GM18517 (cell line): ENCODE measurements at regions not wholly inside any gene's neighbourhood (a gene's known extent, or its start where the extent isn't known, plus 50 kb on each side); places are given as distances from the start of the nearest gene placed in this dataset.
"Not testable (repeated sequence)": the region's sequence is repeated elsewhere in the genome, so short reads cannot be mapped to it uniquely, and the experiment has no call there.

ENCODE experiments used
- ATAC-seq: cut with Tn5 transposase; IDR thresholded peaks from one replicate; pipeline ENCODE4 v1.9.1; 2021; ENCODE audit warnings: mild to moderate bottlenecking, moderate library complexity; ENCODE audit not compliant: unreplicated experiment

DNA sequence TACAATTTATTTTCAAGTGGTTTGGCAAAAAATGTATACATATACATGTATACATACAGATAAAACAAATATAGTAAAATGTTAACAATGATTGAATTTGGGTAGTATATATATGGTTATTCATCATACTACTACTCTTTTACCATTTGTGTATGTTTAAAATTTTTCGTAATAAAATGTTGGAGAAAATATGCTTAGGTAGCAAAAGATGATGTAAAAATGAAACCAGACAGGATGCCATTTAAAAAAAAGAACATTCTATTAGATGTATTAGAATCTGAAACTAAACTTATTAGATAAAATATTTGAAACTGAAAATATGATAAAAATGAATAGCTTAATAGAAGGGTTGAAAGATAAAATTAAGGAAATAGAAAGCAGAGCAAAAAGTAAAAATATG lies 144.9 kb upstream of the FER start:
- ATAC-seq: no peak

- ATAC-seq: no peak
Observed at GRCh38 chr5:108590799-108591198, 156.9 kb upstream of the FER start.

DNA sequence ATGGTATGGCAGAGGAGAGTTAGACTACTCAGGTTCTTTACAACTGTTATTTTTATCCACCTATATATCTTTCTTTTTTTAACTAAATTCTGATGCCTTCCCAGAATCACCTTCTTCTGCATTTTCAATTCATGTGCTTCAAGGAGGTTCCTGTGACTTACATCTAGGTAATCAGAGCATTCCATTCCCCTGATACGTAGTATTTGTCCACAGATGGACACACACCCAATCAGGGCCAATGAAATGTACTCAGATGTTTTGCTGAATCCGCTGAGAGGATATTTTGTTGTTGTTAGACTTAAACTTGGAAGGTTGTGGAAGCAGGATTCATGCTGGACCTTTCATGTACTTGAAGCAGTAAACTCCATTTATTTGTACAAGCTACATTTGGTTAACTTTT lies 159.4 kb upstream of the FER start:
- no peak for ATAC-seq

DNA sequence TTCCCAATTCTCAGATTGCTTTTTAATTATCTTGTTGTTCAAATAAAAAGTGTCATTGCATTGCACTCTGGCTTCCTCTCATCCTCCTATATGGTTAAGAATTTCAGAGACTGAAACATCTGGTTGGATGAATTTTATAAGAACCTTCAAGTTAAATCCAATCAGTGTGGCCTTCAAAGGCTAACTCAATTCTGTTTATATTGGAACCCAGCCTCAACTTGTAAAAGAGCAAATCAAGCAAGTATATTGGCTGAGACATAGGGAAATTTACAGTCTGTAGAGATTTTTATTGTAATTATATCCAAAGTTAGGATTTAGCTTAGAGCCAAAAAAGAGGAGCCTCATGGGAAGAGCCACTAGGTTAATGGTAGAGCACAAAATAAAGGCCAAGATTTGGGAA lies 159.9 kb upstream of the FER start:
- ATAC-seq: no peak

DNA sequence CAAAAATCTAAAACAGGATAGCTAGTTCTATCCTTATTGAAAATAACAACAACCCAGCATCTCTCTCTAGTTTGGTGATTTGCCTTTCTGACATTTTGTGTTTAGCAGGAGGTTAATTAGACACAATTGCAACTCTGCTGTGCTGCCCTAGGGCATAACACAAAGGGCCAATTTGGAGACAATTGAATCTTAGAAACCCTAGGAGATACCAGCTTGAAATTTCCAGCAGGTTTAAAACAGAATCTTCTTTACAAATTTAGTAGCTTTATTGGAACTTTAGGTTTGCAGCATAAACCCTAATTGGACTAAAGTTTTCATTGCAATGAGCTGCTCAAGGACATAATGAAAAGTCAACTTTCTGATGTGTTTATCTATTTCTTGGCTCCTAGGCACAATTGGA lies 166.7 kb upstream of the FER start:
- ATAC-seq: no peak

GRCh38 chr5:108579236-108579635 lies 168.5 kb upstream of the FER start:
- no peak for ATAC-seq

GRCh38 chr5:108578791-108579190 lies 168.9 kb upstream of the FER start:
- no peak for ATAC-seq

DNA sequence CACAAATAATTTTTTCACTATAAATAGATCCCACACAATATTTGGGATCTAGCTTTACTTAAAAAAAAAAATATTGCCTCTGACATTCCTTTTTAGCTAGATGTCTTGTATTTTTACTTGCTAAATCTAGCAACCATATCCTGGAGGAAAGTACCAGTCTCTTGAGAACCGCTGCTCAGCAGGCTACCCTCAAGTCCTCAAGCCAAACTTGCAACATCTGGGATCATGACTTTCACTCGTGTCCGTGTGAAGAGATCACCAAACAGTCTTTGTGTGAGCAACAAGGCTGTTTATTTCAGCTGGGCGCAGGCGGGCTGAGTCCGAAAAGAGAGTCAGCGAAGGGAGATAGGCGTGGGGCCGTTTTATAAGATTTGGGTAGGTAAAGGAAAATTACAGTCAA lies 180.3 kb upstream of the FER start:
- ATAC-seq: no peak

GRCh38 chr5:108564441-108564840 lies 182.5 kb upstream of the FBXL17 start:
- no peak for ATAC-seq

DNA sequence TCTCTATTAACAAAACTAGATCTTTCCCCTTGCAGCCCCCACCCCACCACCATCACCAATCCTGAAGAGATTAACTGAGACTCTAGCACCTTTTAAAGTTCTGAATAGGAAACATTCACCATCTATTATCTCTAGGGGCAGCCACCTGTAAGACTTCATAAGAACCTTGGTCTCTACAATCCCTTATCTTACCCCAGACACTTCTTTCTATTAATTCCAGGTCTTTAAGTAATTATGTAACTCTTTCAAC lies 180.2 kb upstream of the FBXL17 start:
- no peak for ATAC-seq

GRCh38 chr5:108561416-108562204 lies 179.7 kb upstream of the FBXL17 start:
- no peak for ATAC-seq

DNA sequence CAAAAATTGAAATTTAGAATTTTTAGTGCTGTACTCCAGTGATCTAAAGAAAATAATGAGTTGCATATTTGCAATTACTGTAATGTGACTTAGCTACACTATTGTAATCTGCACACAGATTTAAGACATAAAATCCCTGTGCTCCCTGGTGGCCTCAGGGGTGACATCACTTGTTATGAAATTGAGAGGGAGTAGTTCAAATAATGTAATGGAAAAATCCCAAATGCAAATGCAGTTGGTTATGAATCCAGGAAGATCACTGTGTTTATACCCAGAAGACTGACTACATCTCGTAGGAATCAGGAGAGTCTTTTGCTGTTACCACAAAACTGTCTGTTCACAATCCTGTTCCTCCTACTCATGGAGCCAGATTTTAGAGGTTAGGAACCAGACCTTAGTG lies 178.7 kb upstream of the FBXL17 start:
- no peak for ATAC-seq

DNA sequence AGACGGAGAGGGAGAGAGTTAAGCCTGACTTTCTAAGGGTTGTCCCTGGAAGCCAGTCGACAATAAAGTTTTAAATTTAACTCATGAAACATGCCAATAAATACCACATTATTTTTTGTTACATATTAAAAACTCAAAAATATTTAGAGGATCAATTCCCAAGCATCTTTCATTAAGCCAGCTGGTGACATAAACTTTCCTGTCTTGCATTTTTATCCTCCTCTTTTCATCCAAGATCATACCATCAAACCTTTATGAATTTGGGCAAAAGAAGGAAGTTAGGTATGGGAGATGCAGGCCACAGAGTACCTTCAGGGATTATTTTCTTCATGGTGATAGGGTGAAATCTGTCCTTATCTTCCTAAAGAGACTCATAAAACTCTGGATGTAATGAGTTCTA lies 178.3 kb upstream of the FBXL17 start:
- no peak for ATAC-seq

GRCh38 chr5:108558840-108559239 lies 176.9 kb upstream of the FBXL17 start:
- ATAC-seq: not testable (repeated sequence)

- not testable (repeated sequence) for ATAC-seq
Observed at GRCh38 chr5:108558142-108558541, 176.2 kb upstream of the FBXL17 start.

DNA sequence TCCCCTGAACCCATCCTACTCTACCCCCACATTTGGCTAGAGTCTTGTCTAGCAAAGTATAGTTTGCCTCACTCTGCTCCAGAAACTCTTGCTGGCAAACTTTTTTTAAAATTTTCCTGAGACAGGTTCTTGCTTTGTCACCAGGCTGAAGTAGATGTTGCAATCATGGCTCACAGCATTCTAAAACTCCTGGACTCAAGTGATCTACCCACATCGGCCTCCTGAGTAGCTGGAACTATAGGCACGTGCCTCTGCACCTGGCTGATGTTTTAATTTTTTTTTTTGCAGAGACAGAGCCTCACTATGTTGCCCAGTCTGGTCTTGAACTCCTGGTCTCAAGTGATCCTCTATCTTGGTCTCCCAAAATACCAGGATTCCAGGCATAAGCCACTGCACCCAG lies 175.8 kb upstream of the FBXL17 start:
- no peak for ATAC-seq

DNA sequence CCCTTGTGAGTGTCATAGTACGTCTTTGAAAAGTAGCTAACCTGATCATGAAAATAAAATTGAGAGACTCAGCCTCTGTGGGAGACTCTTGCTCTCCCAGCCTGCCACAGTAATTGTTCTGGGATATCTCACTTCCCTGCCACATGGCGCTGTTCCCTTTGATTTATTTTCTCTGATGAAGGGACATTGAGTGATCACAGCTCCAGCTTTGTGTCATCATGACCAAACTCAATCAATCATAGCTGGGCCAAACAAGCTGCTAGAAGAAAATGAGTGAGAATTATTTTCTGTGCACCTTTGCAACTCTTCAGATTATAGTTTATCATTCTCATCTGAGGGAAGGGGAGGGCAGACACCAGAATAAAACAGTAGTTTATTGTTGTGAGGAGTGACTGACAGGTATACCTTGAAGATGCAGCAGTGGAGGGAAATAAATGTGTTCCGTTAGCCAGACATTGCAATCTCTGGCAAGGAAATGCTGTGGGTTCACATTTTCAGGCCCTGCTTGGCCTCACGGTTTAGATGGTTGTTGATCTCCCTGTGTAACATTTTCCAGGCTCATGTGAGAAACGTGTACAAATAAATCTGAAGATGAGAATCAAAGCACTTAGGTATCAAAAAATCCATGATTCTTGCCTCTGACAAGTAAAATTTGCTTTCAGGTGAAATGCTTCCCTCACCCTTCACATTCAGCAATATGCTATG lies 174.7 kb upstream of the FBXL17 start:
- ATAC-seq: no peak

DNA sequence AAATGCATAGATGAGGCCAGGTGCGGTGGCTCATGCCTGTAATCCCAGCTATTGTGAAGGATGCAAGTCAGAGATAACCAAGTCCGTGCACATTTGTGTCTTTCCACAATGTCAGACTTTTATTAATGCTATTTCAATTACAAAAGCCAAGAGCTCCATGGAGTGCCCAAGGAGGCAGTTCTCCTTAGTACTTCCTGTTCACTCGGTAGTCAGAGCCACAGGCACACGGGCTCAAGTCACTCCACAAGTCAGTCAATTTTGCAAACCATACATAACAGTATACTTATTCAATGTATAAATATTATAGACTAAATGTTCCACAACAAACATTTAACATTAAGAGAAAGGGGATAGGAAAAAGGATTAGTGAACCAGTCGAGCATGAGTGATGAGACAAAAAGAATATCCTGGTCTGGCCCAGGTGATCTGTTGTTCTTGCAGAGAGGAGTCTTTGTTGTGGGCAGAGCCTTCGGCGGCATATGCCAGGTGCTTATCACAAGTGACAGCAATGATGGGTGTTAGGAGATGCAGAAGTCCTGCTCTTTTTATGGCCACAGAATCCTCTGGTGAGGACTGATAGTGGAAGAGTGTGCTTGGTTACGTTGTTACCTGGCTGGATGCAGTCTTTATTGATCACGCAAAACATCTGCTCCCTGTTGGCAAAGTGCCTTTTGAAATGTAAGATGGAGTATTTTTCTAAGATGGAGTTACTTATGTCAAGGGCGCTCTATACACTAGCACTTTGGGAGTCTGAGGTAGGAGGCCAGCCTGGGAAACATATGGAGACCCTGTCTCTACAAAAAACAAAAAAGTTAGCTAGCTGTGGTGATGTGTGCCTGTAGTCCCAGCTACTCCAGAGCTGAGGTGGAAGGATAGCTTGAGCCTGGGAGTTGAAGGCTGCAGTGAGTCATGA lies 167.0 kb upstream of the FBXL17 start:
- ATAC-seq: no peak

GRCh38 chr5:108546939-108547338 lies 165.0 kb upstream of the FBXL17 start:
- ATAC-seq: no peak

GRCh38 chr5:108545301-108545700 lies 163.4 kb upstream of the FBXL17 start:
- no peak for ATAC-seq

DNA sequence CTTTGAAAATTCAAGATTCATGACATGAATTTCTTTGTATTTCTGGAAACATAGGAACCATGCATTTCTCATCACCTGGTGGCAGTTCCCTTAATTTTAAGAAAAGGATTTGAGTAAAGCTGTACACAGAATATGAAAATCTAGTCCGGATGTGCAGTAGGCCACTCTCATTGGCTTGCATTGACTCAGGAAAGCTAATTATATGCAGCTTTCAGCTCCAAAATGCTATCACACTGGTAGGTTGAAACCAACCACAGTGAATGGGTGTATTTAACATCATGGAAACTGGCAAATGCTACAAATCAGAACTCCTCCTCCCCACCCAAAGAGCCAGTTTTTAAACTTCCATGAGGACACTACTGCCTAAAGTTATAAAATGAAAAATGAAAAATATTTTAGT lies 161.6 kb upstream of the FBXL17 start:
- no peak for ATAC-seq

GRCh38 chr5:108541836-108542235 lies 159.9 kb upstream of the FBXL17 start:
- no peak for ATAC-seq
